ENCODE measurements at regions not wholly inside any gene's neighbourhood (a gene's known extent, or its start where the extent isn't known, plus 50 kb on each side); places are given as distances from the start of the nearest gene placed in this dataset.

DNA sequence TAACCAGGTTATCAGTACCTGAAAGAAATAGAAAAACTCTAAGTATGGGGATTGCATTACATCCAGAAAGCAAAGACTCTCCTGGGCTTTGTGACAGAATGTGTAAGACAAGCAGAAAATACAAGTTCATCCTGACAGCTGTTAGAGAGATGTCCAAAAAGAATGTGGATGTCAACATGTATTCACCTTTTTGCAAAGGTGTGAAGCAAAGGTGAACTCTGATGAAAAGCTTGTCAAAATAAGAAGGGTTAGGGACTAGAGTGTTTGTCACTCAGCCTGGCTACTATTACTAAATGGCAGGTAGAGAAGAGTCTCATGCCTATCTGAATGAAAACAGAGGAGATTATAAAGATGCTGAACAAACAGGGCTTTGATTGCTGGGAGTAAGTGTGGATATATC, 527.6 kb upstream of the CA10 start:
- H3K9me3 ChIP-seq = no peaks in the 10 kb centered on the region
- no peaks in the 10 kb centered on the region for H3K4me1 ChIP-seq
- no peaks in the 10 kb centered on the region for H3K27me3 ChIP-seq
- no peak for DNase-seq
- intact Hi-C loops (cut with DNase I) = no loop called here
- H3K27ac ChIP-seq = no peak overlapping the region
- no peak overlapping the region for H3K4me3 ChIP-seq
- H3K36me3 ChIP-seq = no peaks in the 10 kb centered on the region
- no peak for TF ChIP-seq CTCF (IDR thresholded peaks at IDR 0.05)
- TF ChIP-seq POLR2A (IDR thresholded peaks at IDR 0.05) = no peak

- H3K9me3 ChIP-seq = peaks cover 0 to 14% (median 0%) of the 10 kb centered on the region in 3 donors
Observed at GRCh38 chr17:52681480-52681879, 523.0 kb upstream of the CA10 start.

DNA sequence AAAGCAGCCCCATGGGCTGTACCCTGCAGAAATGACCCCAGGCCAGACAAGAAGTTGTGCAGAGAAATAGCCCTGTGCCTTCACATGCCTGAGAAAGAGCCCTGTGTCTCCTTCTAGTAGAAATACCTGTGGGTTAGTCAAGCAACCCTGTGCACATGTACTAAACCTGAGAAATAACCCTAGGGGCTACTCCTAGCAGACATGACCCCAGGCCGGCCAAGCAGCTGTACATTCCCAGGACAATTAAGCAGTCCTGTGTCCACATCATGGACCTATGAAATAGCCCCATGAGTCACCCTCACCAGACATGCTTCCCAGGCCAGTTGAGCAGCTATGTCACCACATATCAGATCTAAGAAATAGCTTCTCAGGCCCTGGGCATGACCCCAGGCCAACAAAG, 519.7 kb upstream of the CA10 start:
- H3K4me3 ChIP-seq = no peak overlapping the region
- no peaks in the 10 kb centered on the region for H3K36me3 ChIP-seq
- DNase-seq = no peak
- no peak for TF ChIP-seq CTCF (IDR thresholded peaks at IDR 0.05)
- no peak for TF ChIP-seq POLR2A (IDR thresholded peaks at IDR 0.05)
- no peaks in the 10 kb centered on the region for H3K27me3 ChIP-seq
- no peak overlapping the region for H3K27ac ChIP-seq
- intact Hi-C loops (cut with DNase I) = no loop called here
- H3K4me1 ChIP-seq = no peaks in the 10 kb centered on the region
- H3K9me3 ChIP-seq = peaks cover 0 to 14% (median 0%) of the 10 kb centered on the region in 3 donors
- 60 to 100% methylated on average over 1 of the region's 1 CpG for WGBS, 2 donors

More at GRCh38 chr17:52681480-52681879, 523.0 kb upstream of the CA10 start:
- Histone ChIP-seq H3K4me3 (no peak overlapping the region), H3K36me3 (no peaks in the 10 kb centered on the region), H3K4me1 (no peaks in the 10 kb centered on the region), H3K27me3 (no peaks in the 10 kb centered on the region), H3K27ac (no peak overlapping the region)
- TF ChIP-seq CTCF (IDR thresholded peaks at IDR 0.05) = no peak
- no peak for TF ChIP-seq POLR2A (IDR thresholded peaks at IDR 0.05)
- no peak for DNase-seq
- intact Hi-C loops (cut with DNase I) = no loop called here
- WGBS, 2 donors = 3 to 8% methylated on average over 2 of the region's 2 CpGs

GRCh38 chr17:52674686-52675085, 516.2 kb upstream of the CA10 start:
- WGBS, 2 donors = 40 to 45% methylated on average over 4 of the region's 4 CpGs
- no peak for DNase-seq
- H3K9me3 ChIP-seq = peaks cover 0 to 14% (median 0%) of the 10 kb centered on the region in 3 donors
- no peaks in the 10 kb centered on the region for H3K27me3 ChIP-seq
- no peaks in the 10 kb centered on the region for H3K4me1 ChIP-seq
- TF ChIP-seq POLR2A (IDR thresholded peaks at IDR 0.05) (no peak), CTCF (IDR thresholded peaks at IDR 0.05) (no peak)
- H3K36me3 ChIP-seq = no peaks in the 10 kb centered on the region
- no peak overlapping the region for H3K27ac ChIP-seq
- no peak overlapping the region for H3K4me3 ChIP-seq
- intact Hi-C loops (cut with DNase I) = no loop called here

DNA sequence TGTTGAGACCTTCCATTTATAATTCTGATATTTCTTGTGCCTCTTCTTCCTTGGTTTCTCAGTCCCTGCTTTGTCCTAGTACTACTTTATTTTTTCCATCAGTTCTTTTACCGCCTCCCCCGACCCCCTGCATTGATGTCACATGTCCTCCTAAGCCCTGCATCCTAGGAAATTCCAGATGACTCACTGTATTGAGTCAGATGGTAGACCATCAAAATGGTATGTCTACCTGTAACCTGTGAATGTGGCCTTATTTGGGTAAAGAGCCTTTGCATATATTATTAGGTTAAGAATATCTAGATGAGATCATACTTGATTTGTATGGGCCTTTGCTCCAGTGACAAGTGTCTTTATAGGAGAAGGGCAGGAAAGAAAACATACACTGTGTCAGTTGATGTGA, 515.3 kb upstream of the CA10 start:
- Histone ChIP-seq H3K27ac (no peak overlapping the region), H3K9me3 (peaks cover 0 to 13% (median 0%) of the 10 kb centered on the region in 3 donors), H3K27me3 (no peaks in the 10 kb centered on the region), H3K4me1 (no peaks in the 10 kb centered on the region), H3K4me3 (no peak overlapping the region), H3K36me3 (no peaks in the 10 kb centered on the region)
- DNase-seq = no peak
- 47 to 70% methylated on average over 2 of the region's 2 CpGs for WGBS, 2 donors
- intact Hi-C loops (cut with DNase I) = no loop called here
- TF ChIP-seq CTCF (IDR thresholded peaks at IDR 0.05) (no peak), POLR2A (IDR thresholded peaks at IDR 0.05) (no peak)

Measured in esophagus squamous epithelium (tissue), 5 donors.